Caco-2 (cell line): ENCODE measurements at regions not wholly inside any gene's neighbourhood (a gene's known extent, or its start where the extent isn't known, plus 50 kb on each side); places are given as distances from the start of the nearest gene placed in this dataset.

Source experiments
- BruUV-seq: library from RNA; stranded (reverse); fragments of 400-500 nt; replicated peaks from 2 replicates; lab custom pipeline; 2021; lab: Mats Ljungman, UMichigan
- CTCF ChIA-PET: fragments of 300-600 bp; sonication (Branson Sonifier 250); formaldehyde crosslinking; loops from one replicate; lab custom pipeline; 2022; ENCODE audit warnings: antibody characterized with exemption; lab: Charles Lee
- POLR2A ChIA-PET: fragments of 300-600 bp; sonication (Branson Sonifier 250); formaldehyde crosslinking; loops from one replicate; lab custom pipeline; 2022; ENCODE audit warnings: antibody characterized with exemption; lab: Charles Lee
- DNase-seq, 2 experiments: peaks; one replicate each; pipeline versions ENCODE4 v3.0.0 to v3.0.0-alpha.2; 2020 to 2022
- H3K27me3 ChIP-seq: replicated peaks from 2 replicates; pipeline ENCODE4 v1.6.0; 2011; ENCODE audit warnings: low read length; ENCODE audit not compliant: control insufficient read depth, insufficient read depth
- H3K36me3 ChIP-seq: 2 replicates; pipeline ENCODE4 v1.5.1; 2011; ENCODE audit warnings: low read length; ENCODE audit not compliant: control insufficient read depth, insufficient read depth
- H3K4me1 ChIP-seq: fragments of 250-450 bp; sonication (Bioruptor Pico); 2 replicates; pipeline ENCODE4 v1.5.1; 2020; ENCODE audit warnings: mild to moderate bottlenecking
- H3K4me3 ChIP-seq: 2 replicates; pipeline ENCODE4 v1.5.1; 2011; ENCODE audit warnings: low read depth, mild to moderate bottlenecking, control low read depth, low read length
- H3K9me3 ChIP-seq: fragments of 250-450 bp; sonication (Bioruptor Pico); 2 replicates; pipeline ENCODE4 v1.5.1; 2020; ENCODE audit warnings: mild to moderate bottlenecking, moderate library complexity
- H3K27ac Mint-ChIP-seq: one replicate; pipeline ENCODE4 v1.8.0; 2022; ENCODE audit warnings: mixed read lengths; ENCODE audit not compliant: unreplicated experiment
- H3K27me3 Mint-ChIP-seq: one replicate; pipeline ENCODE4 v1.8.0; 2022; ENCODE audit warnings: mixed read lengths; ENCODE audit not compliant: insufficient read depth, unreplicated experiment
- H3K36me3 Mint-ChIP-seq: one replicate; pipeline ENCODE4 v1.8.0; 2022; ENCODE audit warnings: mild to moderate bottlenecking, mixed read lengths; ENCODE audit not compliant: insufficient read depth, unreplicated experiment
- H3K4me1 Mint-ChIP-seq: one replicate; pipeline ENCODE4 v1.8.0; 2022; ENCODE audit warnings: low read depth, mixed read lengths; ENCODE audit not compliant: unreplicated experiment
- H3K4me3 Mint-ChIP-seq: one replicate; pipeline ENCODE4 v1.8.0; 2022; ENCODE audit warnings: mild to moderate bottlenecking, moderate library complexity, mixed read lengths; ENCODE audit not compliant: unreplicated experiment
- H3K9me3 Mint-ChIP-seq: one replicate; pipeline ENCODE4 v1.8.0; 2022; ENCODE audit warnings: mixed read lengths; ENCODE audit not compliant: unreplicated experiment
- CTCF ChIP-seq, 2 experiments: fragments of 200-600 bp in 1 of 2; IDR thresholded peaks; 1 replicate in 1 of 2; 2 replicates in 1 of 2; pipeline versions ENCODE4 v1.5.1 to v1.8.0; 2011 to 2022; ENCODE audit warnings: antibody characterized with exemption in 1 of 2, control low read depth in 1 of 2, inconsistent platforms in 1 of 2, low read depth in 1 of 2, low read length in 1 of 2, mild to moderate bottlenecking in 1 of 2, moderate library complexity in 1 of 2; ENCODE audit not compliant: insufficient read depth in 1 of 2, severe bottlenecking in 1 of 2, unreplicated experiment in 1 of 2
- intact Hi-C: fragments of 100-400 bp; cut with micrococcal nuclease; formaldehyde crosslinking; loops from one replicate; pipeline ENCODE4 v1.10.0; 2022; ENCODE audit not compliant: unreplicated experiment

- Mint-ChIP-seq H3K27ac (no peak overlapping the region), H3K4me3 (no peak overlapping the region), H3K36me3 (no peaks in the 10 kb centered on the region), H3K4me1 (no peaks in the 10 kb centered on the region), H3K27me3 (peaks cover 4% of the 10 kb centered on the region), H3K9me3 (no peaks in the 10 kb centered on the region)
- POLR2A ChIA-PET, result no interaction called here
- DNase-seq, result no peak
- no peak overlapping the region for H3K4me3 ChIP-seq
- intact Hi-C loops, result no loop called here
- no peaks in the 10 kb centered on the region for H3K9me3 ChIP-seq
- TF ChIP-seq CTCF (IDR thresholded peaks at IDR 0.05; ENCODE audit: insufficient read depth in 1 of 2, low read depth in 1 of 2, low read length in 1 of 2, severe bottlenecking in 1 of 2, unreplicated experiment in 1 of 2), result no peak
- H3K36me3 ChIP-seq, result no peaks in the 10 kb centered on the region
- H3K4me1 ChIP-seq, result no peaks in the 10 kb centered on the region
- no TSS peak for BruUV-seq
- H3K27me3 ChIP-seq, result no peaks in the 10 kb centered on the region
- CTCF ChIA-PET, result no interaction called here
Observed at GRCh38 chr3:164903820-164904451, 174.4 kb downstream of the SI start.

- DNase-seq, result no peak
- Histone ChIP-seq H3K4me1 (no peaks in the 10 kb centered on the region), H3K36me3 (no peaks in the 10 kb centered on the region), H3K27me3 (no peaks in the 10 kb centered on the region), H3K9me3 (no peaks in the 10 kb centered on the region), H3K4me3 (no peak overlapping the region)
- CTCF ChIA-PET, result no interaction called here
- no peaks in the 10 kb centered on the region for H3K36me3 Mint-ChIP-seq
- intact Hi-C loops, result no loop called here
- no peaks in the 10 kb centered on the region for H3K9me3 Mint-ChIP-seq
- no peak overlapping the region for H3K4me3 Mint-ChIP-seq
- no peak overlapping the region for H3K27ac Mint-ChIP-seq
- no peaks in the 10 kb centered on the region for H3K4me1 Mint-ChIP-seq
- no peak for TF ChIP-seq CTCF (IDR thresholded peaks at IDR 0.05; ENCODE audit: insufficient read depth in 1 of 2, low read depth in 1 of 2, low read length in 1 of 2, severe bottlenecking in 1 of 2, unreplicated experiment in 1 of 2)
- POLR2A ChIA-PET, result no interaction called here
- no peaks in the 10 kb centered on the region for H3K27me3 Mint-ChIP-seq
- no TSS peak for BruUV-seq
Observed at GRCh38 chr3:164897342-164897741, 181.0 kb downstream of the SI start.

- Histone ChIP-seq H3K27me3 (no peaks in the 10 kb centered on the region), H3K9me3 (peaks cover 4% of the 10 kb centered on the region; the same call in 1 of the 2 replicates), H3K4me3 (no peak overlapping the region), H3K4me1 (no peaks in the 10 kb centered on the region), H3K36me3 (no peaks in the 10 kb centered on the region)
- Mint-ChIP-seq H3K9me3 (no peaks in the 10 kb centered on the region), H3K4me1 (no peaks in the 10 kb centered on the region), H3K4me3 (no peak overlapping the region), H3K27me3 (no peaks in the 10 kb centered on the region), H3K27ac (no peak overlapping the region), H3K36me3 (no peaks in the 10 kb centered on the region)
- intact Hi-C loops, result no loop called here
- CTCF ChIA-PET, result no interaction called here
- POLR2A ChIA-PET, result no interaction called here
- TF ChIP-seq CTCF (IDR thresholded peaks at IDR 0.05; ENCODE audit: insufficient read depth in 1 of 2, low read depth in 1 of 2, low read length in 1 of 2, severe bottlenecking in 1 of 2, unreplicated experiment in 1 of 2), result no peak
- DNase-seq, result no peak
- BruUV-seq, result no TSS peak
Observed at GRCh38 chr3:164890061-164890460, 188.2 kb downstream of the SI start.
